Loucy (cell line): ENCODE measurements at regions not wholly inside any gene's neighbourhood (a gene's known extent, or its start where the extent isn't known, plus 50 kb on each side); places are given as distances from the start of the nearest gene placed in this dataset.

ENCODE experiments used
- H2AFZ ChIP-seq: fragments of 200-600 bp; sonication (generic); 2 replicates; pipeline ENCODE4 v1.6.0; 2016; ENCODE audit warnings: antibody characterized with exemption, mild to moderate bottlenecking, low read length, moderate library complexity
- H3F3A ChIP-seq: fragments of 200-600 bp; 2 replicates; pipeline ENCODE4 v1.6.0; 2016; ENCODE audit warnings: antibody characterized with exemption, low read depth, mild to moderate bottlenecking
- H3K27me3 ChIP-seq: fragments of 200-600 bp; sonication (generic); 2 replicates; pipeline ENCODE4 v1.6.1; 2014; ENCODE audit warnings: low read length, mild to moderate bottlenecking; ENCODE audit not compliant: insufficient read depth, poor library complexity, severe bottlenecking
- H3K36me3 ChIP-seq: fragments of 200-600 bp; sonication (generic); 2 replicates; pipeline ENCODE4 v1.6.1; 2016; ENCODE audit warnings: low read length; ENCODE audit not compliant: insufficient read depth
- H3K4me1 ChIP-seq: fragments of 200-600 bp; sonication (generic); 2 replicates; pipeline ENCODE4 v1.5.1; 2014; ENCODE audit warnings: low read length, mild to moderate bottlenecking; ENCODE audit not compliant: insufficient read depth, poor library complexity, severe bottlenecking
- H3K4me2 ChIP-seq: fragments of 200-600 bp; sonication (generic); 2 replicates; pipeline ENCODE4 v1.6.0; 2014; ENCODE audit warnings: antibody characterized with exemption, low read length, low read depth, mild to moderate bottlenecking; ENCODE audit not compliant: poor library complexity, severe bottlenecking
- H3K4me3 ChIP-seq: fragments of 200-600 bp; sonication (generic); 2 replicates; pipeline ENCODE4 v1.5.1; 2014; ENCODE audit warnings: low read length, mild to moderate bottlenecking, mixed read lengths; ENCODE audit not compliant: poor library complexity, severe bottlenecking
- H3K79me2 ChIP-seq: fragments of 200-600 bp; sonication (generic); 2 replicates; pipeline ENCODE4 v1.6.1; 2014; ENCODE audit warnings: low read length; ENCODE audit not compliant: insufficient read depth
- H3K9ac ChIP-seq: fragments of 200-600 bp; sonication (generic); 2 replicates; pipeline ENCODE4 v1.6.0; 2014; ENCODE audit warnings: mild to moderate bottlenecking, low read depth, low read length, moderate library complexity; ENCODE audit not compliant: poor library complexity, severe bottlenecking
- H3K9me2 ChIP-seq: fragments of 200-600 bp; sonication (generic); replicated peaks from 2 replicates; pipeline ENCODE4 v1.6.1; 2016; ENCODE audit warnings: low read depth, low read length, mixed read lengths
- H3K9me3 ChIP-seq: fragments of 200-600 bp; sonication (generic); 2 replicates; pipeline ENCODE4 v1.6.1; 2014; ENCODE audit warnings: mild to moderate bottlenecking, antibody characterized with exemption, low read length, low read depth; ENCODE audit not compliant: insufficient read depth
- H4K20me1 ChIP-seq: fragments of 200-600 bp; sonication (generic); 2 replicates; pipeline ENCODE4 v1.6.0; 2014; ENCODE audit warnings: antibody characterized with exemption, low read length, mild to moderate bottlenecking; ENCODE audit not compliant: insufficient read depth, poor library complexity, severe bottlenecking
- CTCF ChIP-seq: fragments of 200-600 bp; sonication (generic); conservative IDR thresholded peaks from 2 replicates; pipeline ENCODE4 v1.5.1; 2014; ENCODE audit warnings: mild to moderate bottlenecking, antibody characterized with exemption, low read length
- EZH2phosphoT487 ChIP-seq: fragments of 200-600 bp; IDR thresholded peaks from 2 replicates; pipeline ENCODE4 v1.6.1; 2018; ENCODE audit warnings: antibody characterized with exemption, mild to moderate bottlenecking, moderate library complexity, borderline replicate concordance

GRCh38 chr17:77455891-77456260, 315.1 kb downstream of the SEC14L1 start:
- Histone ChIP-seq H3K9ac (no peak overlapping the region), H3K4me3 (no peak overlapping the region), H3F3A (no peaks in the 10 kb centered on the region), H4K20me1 (peaks cover 88% of the 10 kb centered on the region), H3K36me3 (peaks cover 10% of the 10 kb centered on the region; the same call in 1 of the 2 replicates), H2AFZ (no peak overlapping the region), H3K27me3 (no peaks in the 10 kb centered on the region), H3K9me2 (no peaks in the 10 kb centered on the region), H3K4me1 (peaks cover 58% of the 10 kb centered on the region), H3K4me2 (no peak overlapping the region), H3K9me3 (no peaks in the 10 kb centered on the region), H3K79me2 (peaks cover 100% of the 10 kb centered on the region)
- no peak for TF ChIP-seq EZH2phosphoT487

GRCh38 chr17:77456271-77456950, 315.6 kb downstream of the SEC14L1 start:
- H3K9ac ChIP-seq: no peak overlapping the region
- H3K4me1 ChIP-seq: peaks cover 58% of the 10 kb centered on the region
- TF ChIP-seq CTCF: no peak
- no peak for TF ChIP-seq EZH2phosphoT487

GRCh38 chr17:77456951-77457548, 316.3 kb downstream of the SEC14L1 start:
- Histone ChIP-seq H3K4me1 (peaks cover 59% of the 10 kb centered on the region), H3F3A (no peaks in the 10 kb centered on the region; the same call in 1 of the 2 replicates), H4K20me1 (peaks cover 90% of the 10 kb centered on the region), H2AFZ (no peak overlapping the region), H3K4me2 (no peak overlapping the region), H3K9me2 (no peaks in the 10 kb centered on the region), H3K9me3 (no peaks in the 10 kb centered on the region), H3K27me3 (no peaks in the 10 kb centered on the region), H3K9ac (no peak overlapping the region), H3K4me3 (no peak overlapping the region), H3K79me2 (peaks cover 99% of the 10 kb centered on the region), H3K36me3 (peaks cover 10% of the 10 kb centered on the region; the same call in 1 of the 2 replicates)
- TF ChIP-seq EZH2phosphoT487 (no peak), CTCF (no peak)

More at GRCh38 chr17:77456271-77456950, 315.6 kb downstream of the SEC14L1 start:
- H3K9me2 ChIP-seq: no peaks in the 10 kb centered on the region
- peaks cover 99% of the 10 kb centered on the region for H3K79me2 ChIP-seq
- peaks cover 10% of the 10 kb centered on the region; the same call in 1 of the 2 replicates for H3K36me3 ChIP-seq
- H3K27me3 ChIP-seq: no peaks in the 10 kb centered on the region
- H3K4me3 ChIP-seq: no peak overlapping the region
- H3K4me2 ChIP-seq: no peak overlapping the region
- no peaks in the 10 kb centered on the region for H3K9me3 ChIP-seq
- H4K20me1 ChIP-seq: peaks cover 90% of the 10 kb centered on the region
- no peaks in the 10 kb centered on the region for H3F3A ChIP-seq
- H2AFZ ChIP-seq: no peak overlapping the region
